GM19099 (cell line): ENCODE measurements at regions not wholly inside any gene's neighbourhood (a gene's known extent, or its start where the extent isn't known, plus 50 kb on each side); places are given as distances from the start of the nearest gene placed in this dataset.

Source experiments
- POLR2A ChIP-seq: IDR thresholded peaks from 3 replicates; pipeline ENCODE4 v1.6.1; 2011; ENCODE audit warnings: low read depth; ENCODE audit not compliant: insufficient read length; ENCODE audit errors: extremely low read depth

GRCh38 chr13:90415902-90416301, 931.6 kb upstream of the MIR17HG start:
- no peak for TF ChIP-seq POLR2A

- no peak for TF ChIP-seq POLR2A
Observed at GRCh38 chr13:90416519-90416918, 931.0 kb upstream of the MIR17HG start.

- TF ChIP-seq POLR2A = no peak
Observed at GRCh38 chr13:90416938-90417337, 930.5 kb upstream of the MIR17HG start.

- TF ChIP-seq POLR2A = no peak
Observed at GRCh38 chr13:90420683-90421082, 926.8 kb upstream of the MIR17HG start.

- no peak for TF ChIP-seq POLR2A
Observed at GRCh38 chr13:90427322-90428272, 919.9 kb upstream of the MIR17HG start.

GRCh38 chr13:90428522-90429210, 918.8 kb upstream of the MIR17HG start:
- no peak for TF ChIP-seq POLR2A

GRCh38 chr13:90430127-90430526, 917.4 kb upstream of the MIR17HG start:
- TF ChIP-seq POLR2A = no peak

GRCh38 chr13:90436697-90437096, 910.8 kb upstream of the MIR17HG start:
- TF ChIP-seq POLR2A = no peak

- no peak for TF ChIP-seq POLR2A
Observed at GRCh38 chr13:90438576-90438975, 908.9 kb upstream of the MIR17HG start.

- TF ChIP-seq POLR2A = no peak
Observed at GRCh38 chr13:90443268-90443667, 904.2 kb upstream of the MIR17HG start.

GRCh38 chr13:90444232-90444631, 903.3 kb upstream of the MIR17HG start:
- no peak for TF ChIP-seq POLR2A

GRCh38 chr13:90445179-90445578, 902.3 kb upstream of the MIR17HG start:
- no peak for TF ChIP-seq POLR2A

GRCh38 chr13:90447034-90447733, 900.3 kb upstream of the MIR17HG start:
- TF ChIP-seq POLR2A = no peak

- TF ChIP-seq POLR2A = no peak
Observed at GRCh38 chr13:90447734-90448101, 899.8 kb upstream of the MIR17HG start.

- TF ChIP-seq POLR2A = no peak
Observed at GRCh38 chr13:90448466-90449037, 898.9 kb upstream of the MIR17HG start.
